ENCODE measurements at regions not wholly inside any gene's neighbourhood (a gene's known extent, or its start where the extent isn't known, plus 50 kb on each side); places are given as distances from the start of the nearest gene placed in this dataset.

DNA sequence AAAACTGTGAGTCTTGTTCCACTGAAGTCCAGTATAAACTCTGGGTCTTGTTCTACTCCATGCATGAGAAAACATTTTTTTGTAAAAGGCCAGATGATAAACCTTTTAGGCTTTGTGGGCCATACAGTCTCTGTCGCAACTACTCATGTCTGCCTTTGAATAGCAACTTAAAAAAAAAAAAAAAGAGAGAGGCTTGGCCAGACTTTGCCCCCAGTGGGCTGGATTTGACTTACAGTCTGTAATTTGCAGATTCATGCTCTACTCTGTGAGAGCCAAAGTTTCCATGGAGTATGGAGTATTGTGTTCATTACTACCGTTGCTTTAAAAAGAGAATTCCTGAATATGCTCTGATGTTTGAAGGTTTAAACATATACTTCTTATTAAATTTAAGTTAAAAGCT lies 654.9 kb upstream of the PKN2 start:
- TF ChIP-seq CTCF (conservative IDR thresholded peaks at IDR 0.05; ENCODE audit: low read depth, low read length) (peak; percentile 29; the same call in 1 of the 2 replicates), EZH2 (IDR thresholded peaks at IDR 0.05; ENCODE audit: borderline replicate concordance, low read depth, low read length, poor library complexity, severe bottlenecking) (no peak)

All from A673 (cell line).